ENCODE measurements at regions not wholly inside any gene's neighbourhood (a gene's known extent, or its start where the extent isn't known, plus 50 kb on each side); places are given as distances from the start of the nearest gene placed in this dataset.

- ATAC-seq (no peak), DNase-seq (ENCODE audit: low read depth, low spot score) (no peak)
- Histone ChIP-seq H3K4me1 (ENCODE audit: control insufficient read depth in 1 of 2, insufficient read depth in 2 of 2, low read length in 2 of 2) (no peaks in the 10 kb centered on the region), H3K27ac (ENCODE audit: low read depth, low read length) (no peak overlapping the region), H3K9me3 (ENCODE audit: control insufficient read depth in 1 of 2, insufficient read depth in 1 of 2, low read depth in 1 of 2, low read length in 2 of 2) (no peaks in the 10 kb centered on the region), H3K79me2 (ENCODE audit: insufficient read depth, low read length) (no peaks in the 10 kb centered on the region), H3K9me2 (ENCODE audit: insufficient read depth) (no peaks in the 10 kb centered on the region), H3K36me3 (ENCODE audit: control insufficient read depth in 1 of 2, insufficient read depth in 2 of 2, low read length in 2 of 2) (no peaks in the 10 kb centered on the region), H3K4me2 (ENCODE audit: low read length) (no peak overlapping the region), H4K20me1 (ENCODE audit: insufficient read depth) (no peaks in the 10 kb centered on the region), H3K27me3 (ENCODE audit: insufficient read depth, low read length) (no peaks in the 10 kb centered on the region), H2AFZ (ENCODE audit: low read depth, low read length, poor library complexity, severe bottlenecking) (no peak overlapping the region), H3K9ac (ENCODE audit: low read length) (no peak overlapping the region), H3K4me3 (replicated peaks in 1 of 2; ENCODE audit: low read depth in 1 of 2, low read length in 2 of 2) (no peak overlapping the region)
- BruUV-seq (replicated peaks) = no TSS peak
- CTCF ChIA-PET = no interaction called here
- POLR2A ChIA-PET = interaction anchor here (1.0 kb wide), 1 partner anchor 23 kb away, joined by 3 read pairs; no protein-coding TSS in a partner anchor
- no peak for TF ChIP-seq SP1 (IDR thresholded peaks at IDR 0.05; ENCODE audit: low read depth)
- TF ChIP-seq MAX (IDR thresholded peaks at IDR 0.05) = no peak
- TF ChIP-seq CEBPB (IDR thresholded peaks at IDR 0.05; ENCODE audit: low read depth) = no peak
- TF ChIP-seq ZNF274 (IDR thresholded peaks at IDR 0.05; ENCODE audit: low read depth, low read length) = no peak
- intact Hi-C loops (cut with micrococcal nuclease) = no loop called here
- RAD21 ChIA-PET (ENCODE audit: low non-redundant PET in 1 of 2, low total read pairs in 2 of 2, uncharacterized antibody in 2 of 2, unreplicated experiment in 2 of 2) = no interaction called here
These were observed 648.5 kb downstream of the CPS1 start for GRCh38 chr2:211204902-211205301.

GRCh38 chr2:211205358-211205757 lies 649.0 kb downstream of the CPS1 start:
- Histone ChIP-seq H3K4me1 (ENCODE audit: control insufficient read depth in 1 of 2, insufficient read depth in 2 of 2, low read length in 2 of 2) (no peaks in the 10 kb centered on the region), H2AFZ (ENCODE audit: low read depth, low read length, poor library complexity, severe bottlenecking) (no peak overlapping the region), H3K9ac (ENCODE audit: low read length) (no peak overlapping the region), H3K4me2 (ENCODE audit: low read length) (no peak overlapping the region), H3K9me3 (ENCODE audit: control insufficient read depth in 1 of 2, insufficient read depth in 1 of 2, low read depth in 1 of 2, low read length in 2 of 2) (no peaks in the 10 kb centered on the region), H3K36me3 (ENCODE audit: control insufficient read depth in 1 of 2, insufficient read depth in 2 of 2, low read length in 2 of 2) (no peaks in the 10 kb centered on the region), H3K27me3 (ENCODE audit: insufficient read depth, low read length) (no peaks in the 10 kb centered on the region), H3K27ac (ENCODE audit: low read depth, low read length) (no peak overlapping the region), H3K79me2 (ENCODE audit: insufficient read depth, low read length) (no peaks in the 10 kb centered on the region), H4K20me1 (ENCODE audit: insufficient read depth) (no peaks in the 10 kb centered on the region), H3K9me2 (ENCODE audit: insufficient read depth) (no peaks in the 10 kb centered on the region), H3K4me3 (replicated peaks in 1 of 2; ENCODE audit: low read depth in 1 of 2, low read length in 2 of 2) (no peak overlapping the region)
- ChIA-PET CTCF (interaction anchor here (0.5 kb wide), 1 partner anchor 11 kb away, joined by 3 read pairs; no protein-coding TSS in a partner anchor), POLR2A (no interaction called here), RAD21 (ENCODE audit: low non-redundant PET in 1 of 2, low total read pairs in 2 of 2, uncharacterized antibody in 2 of 2, unreplicated experiment in 2 of 2) (no interaction called here)
- TF ChIP-seq ELF1 (IDR thresholded peaks at IDR 0.05; ENCODE audit: borderline replicate concordance, low read depth) (no peak), SRF (IDR thresholded peaks at IDR 0.05; ENCODE audit: low read depth) (no peak), CTCF (IDR thresholded peaks at IDR 0.05 in 2 of 3, conservative IDR thresholded peaks at IDR 0.05 in 1 of 3; ENCODE audit: borderline replicate concordance in 1 of 3, insufficient read depth in 1 of 3, low read depth in 2 of 3, low read length in 2 of 3) (no peak), CBX3 (IDR thresholded peaks at IDR 0.05; ENCODE audit: low read depth) (no peak)
- intact Hi-C loops (cut with micrococcal nuclease) = no loop called here
- ATAC-seq (no peak), DNase-seq (ENCODE audit: low read depth, low spot score) (no peak)
- BruUV-seq (replicated peaks) = no TSS peak

Measured in HCT116 (cell line).